ENCODE measurements at regions not wholly inside any gene's neighbourhood (a gene's known extent, or its start where the extent isn't known, plus 50 kb on each side); places are given as distances from the start of the nearest gene placed in this dataset.

- TF ChIP-seq CTCF (IDR thresholded peaks at IDR 0.05) (no peak), POLR2A (IDR thresholded peaks at IDR 0.05) (no peak)
These were observed 71.1 kb upstream of the PHOX2B start for GRCh38 chr4:41819621-41820020.

All from esophagus squamous epithelium (tissue), 4 donors.